Femur (tissue), 1 donor: ENCODE measurements at regions not wholly inside any gene's neighbourhood (a gene's known extent, or its start where the extent isn't known, plus 50 kb on each side); places are given as distances from the start of the nearest gene placed in this dataset.
"Not testable (repeated sequence)": the region's sequence is repeated elsewhere in the genome, so short reads cannot be mapped to it uniquely, and the experiment has no call there.

ENCODE experiments used
- DNase-seq: peaks from one replicate; pipeline ENCODE4 v3.0.0-alpha.2; 2017

GRCh38 chr10:121138918-121139317 is 287.8 kb downstream of the WDR11 start:
- no peak for DNase-seq

- not testable (repeated sequence) for DNase-seq
Observed at GRCh38 chr10:121145802-121146395, 294.7 kb downstream of the WDR11 start.

- DNase-seq = no peak
Observed at GRCh38 chr10:121148921-121149320, 297.8 kb downstream of the WDR11 start.

GRCh38 chr10:121152033-121152432 is 300.9 kb downstream of the WDR11 start:
- no peak for DNase-seq

GRCh38 chr10:121152935-121153334 is 301.8 kb downstream of the WDR11 start:
- DNase-seq = no peak

- DNase-seq = no peak
Observed at GRCh38 chr10:121154310-121154709, 303.1 kb downstream of the WDR11 start.

- DNase-seq = no peak
Observed at GRCh38 chr10:121154846-121155245, 303.7 kb downstream of the WDR11 start.

GRCh38 chr10:121155742-121156474 is 304.7 kb downstream of the WDR11 start:
- DNase-seq = no peak

GRCh38 chr10:121157998-121158397 is 306.8 kb downstream of the WDR11 start:
- DNase-seq = peak; percentile 37

GRCh38 chr10:121158988-121159579 is 307.9 kb downstream of the WDR11 start:
- peak; percentile 36 for DNase-seq

GRCh38 chr10:121159670-121160069 is 308.5 kb downstream of the WDR11 start:
- DNase-seq = no peak

- DNase-seq = no peak
Observed at GRCh38 chr10:121165276-121165675, 314.1 kb downstream of the WDR11 start.

GRCh38 chr10:121167534-121168243 is 316.5 kb downstream of the WDR11 start:
- no peak for DNase-seq

- DNase-seq = no peak
Observed at GRCh38 chr10:121168545-121169216, 317.5 kb downstream of the WDR11 start.

- no peak for DNase-seq
Observed at GRCh38 chr10:121169406-121169805, 318.2 kb downstream of the WDR11 start.

- DNase-seq = no peak
Observed at GRCh38 chr10:121171825-121172787, 320.9 kb downstream of the WDR11 start.

GRCh38 chr10:121179006-121179405 is 327.8 kb downstream of the WDR11 start:
- no peak for DNase-seq

GRCh38 chr10:121182219-121182618 is 331.1 kb downstream of the WDR11 start:
- no peak for DNase-seq

GRCh38 chr10:121183236-121183635 is 332.1 kb downstream of the WDR11 start:
- DNase-seq = no peak

- DNase-seq = no peak
Observed at GRCh38 chr10:121183707-121184106, 332.5 kb downstream of the WDR11 start.

GRCh38 chr10:121185816-121186455 is 334.8 kb downstream of the WDR11 start:
- DNase-seq = peak; percentile 30
